ENCODE measurements at regions not wholly inside any gene's neighbourhood (a gene's known extent, or its start where the extent isn't known, plus 50 kb on each side); places are given as distances from the start of the nearest gene placed in this dataset.

- TF ChIP-seq CTCF (IDR thresholded peaks at IDR 0.05) (no peak), POLR2A (IDR thresholded peaks at IDR 0.05) (no peak)
Measured at GRCh38 chr11:134558916-134559601, 147.0 kb upstream of the B3GAT1 start.

All from heart left ventricle (tissue), 13 donors.